Loucy (cell line): ENCODE measurements at regions not wholly inside any gene's neighbourhood (a gene's known extent, or its start where the extent isn't known, plus 50 kb on each side); places are given as distances from the start of the nearest gene placed in this dataset.

Experiments used
- H2AFZ ChIP-seq: fragments of 200-600 bp; sonication (generic); 2 replicates; pipeline ENCODE4 v1.6.0; 2016; ENCODE audit warnings: antibody characterized with exemption, mild to moderate bottlenecking, low read length, moderate library complexity
- H3F3A ChIP-seq: fragments of 200-600 bp; 2 replicates; pipeline ENCODE4 v1.6.0; 2016; ENCODE audit warnings: antibody characterized with exemption, low read depth, mild to moderate bottlenecking
- H3K27me3 ChIP-seq: fragments of 200-600 bp; sonication (generic); 2 replicates; pipeline ENCODE4 v1.6.1; 2014; ENCODE audit warnings: low read length, mild to moderate bottlenecking; ENCODE audit not compliant: insufficient read depth, poor library complexity, severe bottlenecking
- H3K36me3 ChIP-seq: fragments of 200-600 bp; sonication (generic); 2 replicates; pipeline ENCODE4 v1.6.1; 2016; ENCODE audit warnings: low read length; ENCODE audit not compliant: insufficient read depth
- H3K4me1 ChIP-seq: fragments of 200-600 bp; sonication (generic); 2 replicates; pipeline ENCODE4 v1.5.1; 2014; ENCODE audit warnings: low read length, mild to moderate bottlenecking; ENCODE audit not compliant: insufficient read depth, poor library complexity, severe bottlenecking
- H3K4me2 ChIP-seq: fragments of 200-600 bp; sonication (generic); 2 replicates; pipeline ENCODE4 v1.6.0; 2014; ENCODE audit warnings: antibody characterized with exemption, low read length, low read depth, mild to moderate bottlenecking; ENCODE audit not compliant: poor library complexity, severe bottlenecking
- H3K4me3 ChIP-seq: fragments of 200-600 bp; sonication (generic); 2 replicates; pipeline ENCODE4 v1.5.1; 2014; ENCODE audit warnings: low read length, mild to moderate bottlenecking, mixed read lengths; ENCODE audit not compliant: poor library complexity, severe bottlenecking
- H3K79me2 ChIP-seq: fragments of 200-600 bp; sonication (generic); 2 replicates; pipeline ENCODE4 v1.6.1; 2014; ENCODE audit warnings: low read length; ENCODE audit not compliant: insufficient read depth
- H3K9ac ChIP-seq: fragments of 200-600 bp; sonication (generic); 2 replicates; pipeline ENCODE4 v1.6.0; 2014; ENCODE audit warnings: mild to moderate bottlenecking, low read depth, low read length, moderate library complexity; ENCODE audit not compliant: poor library complexity, severe bottlenecking
- H3K9me2 ChIP-seq: fragments of 200-600 bp; sonication (generic); replicated peaks from 2 replicates; pipeline ENCODE4 v1.6.1; 2016; ENCODE audit warnings: low read depth, low read length, mixed read lengths
- H3K9me3 ChIP-seq: fragments of 200-600 bp; sonication (generic); 2 replicates; pipeline ENCODE4 v1.6.1; 2014; ENCODE audit warnings: mild to moderate bottlenecking, antibody characterized with exemption, low read length, low read depth; ENCODE audit not compliant: insufficient read depth
- H4K20me1 ChIP-seq: fragments of 200-600 bp; sonication (generic); 2 replicates; pipeline ENCODE4 v1.6.0; 2014; ENCODE audit warnings: antibody characterized with exemption, low read length, mild to moderate bottlenecking; ENCODE audit not compliant: insufficient read depth, poor library complexity, severe bottlenecking
- CTCF ChIP-seq: fragments of 200-600 bp; sonication (generic); conservative IDR thresholded peaks from 2 replicates; pipeline ENCODE4 v1.5.1; 2014; ENCODE audit warnings: mild to moderate bottlenecking, antibody characterized with exemption, low read length
- EZH2phosphoT487 ChIP-seq: fragments of 200-600 bp; IDR thresholded peaks from 2 replicates; pipeline ENCODE4 v1.6.1; 2018; ENCODE audit warnings: antibody characterized with exemption, mild to moderate bottlenecking, moderate library complexity, borderline replicate concordance

DNA sequence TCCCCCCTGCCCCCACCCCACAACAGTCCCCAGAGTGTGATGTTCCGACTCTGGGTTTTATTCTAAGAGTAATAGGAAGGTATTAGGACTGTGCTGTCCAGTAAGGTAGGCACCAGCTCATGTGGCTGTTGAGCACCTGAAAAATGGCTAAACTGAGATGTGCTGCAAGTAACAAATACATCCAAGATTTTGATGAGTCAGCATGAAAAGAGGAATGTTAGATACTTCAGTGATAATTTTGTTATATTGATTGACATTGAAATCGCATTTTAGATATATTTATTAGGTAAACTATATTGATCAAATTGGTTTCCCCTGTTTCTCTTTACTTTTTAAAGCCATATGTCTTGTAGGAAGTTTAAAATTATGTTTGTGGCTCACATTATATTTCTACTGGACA, 147.8 kb downstream of the FTCDNL1 start:
- no peak for TF ChIP-seq EZH2phosphoT487
- no peak for TF ChIP-seq CTCF
- Histone ChIP-seq H3K4me1 (no peaks in the 10 kb centered on the region), H3F3A (no peaks in the 10 kb centered on the region), H3K79me2 (no peaks in the 10 kb centered on the region), H3K36me3 (no peaks in the 10 kb centered on the region), H4K20me1 (no peaks in the 10 kb centered on the region), H3K9ac (no peak overlapping the region), H2AFZ (no peak overlapping the region), H3K27me3 (no peaks in the 10 kb centered on the region), H3K9me3 (no peaks in the 10 kb centered on the region), H3K4me3 (no peak overlapping the region), H3K9me2 (no peaks in the 10 kb centered on the region), H3K4me2 (no peak overlapping the region)

- Histone ChIP-seq H3K27me3 (no peaks in the 10 kb centered on the region), H2AFZ (no peak overlapping the region), H3K79me2 (no peaks in the 10 kb centered on the region), H3F3A (no peaks in the 10 kb centered on the region), H3K9me2 (no peaks in the 10 kb centered on the region), H3K4me1 (no peaks in the 10 kb centered on the region), H3K4me3 (no peak overlapping the region), H4K20me1 (no peaks in the 10 kb centered on the region), H3K9me3 (no peaks in the 10 kb centered on the region), H3K36me3 (no peaks in the 10 kb centered on the region), H3K9ac (no peak overlapping the region), H3K4me2 (no peak overlapping the region)
- no peak for TF ChIP-seq EZH2phosphoT487
- TF ChIP-seq CTCF: no peak
Measured at GRCh38 chr2:199697469-199697868, 153.5 kb downstream of the FTCDNL1 start.

- Histone ChIP-seq H3K4me3 (no peak overlapping the region), H3K9ac (no peak overlapping the region), H3K4me2 (no peak overlapping the region), H3K9me2 (no peaks in the 10 kb centered on the region), H3K79me2 (no peaks in the 10 kb centered on the region), H3K9me3 (no peaks in the 10 kb centered on the region), H3K4me1 (no peaks in the 10 kb centered on the region), H3F3A (no peaks in the 10 kb centered on the region), H4K20me1 (no peaks in the 10 kb centered on the region), H3K36me3 (no peaks in the 10 kb centered on the region), H2AFZ (no peak overlapping the region), H3K27me3 (no peaks in the 10 kb centered on the region)
- TF ChIP-seq CTCF (no peak), EZH2phosphoT487 (no peak)
Measured at GRCh38 chr2:199696048-199696447, 154.9 kb downstream of the FTCDNL1 start.
